Activated CD4-positive, alpha-beta T cell treated with anti-CD3 and anti-CD28 coated beads, Interleukin-10, Interleukin-2, amounts not matched to agents 100 ng/mL and 50 ng/mL, durations not matched to agents 16 hours and 8 hours (primary cell): ENCODE measurements at regions not wholly inside any gene's neighbourhood (a gene's known extent, or its start where the extent isn't known, plus 50 kb on each side); places are given as distances from the start of the nearest gene placed in this dataset.
"Not testable (repeated sequence)": the region's sequence is repeated elsewhere in the genome, so short reads cannot be mapped to it uniquely, and the experiment has no call there.

ENCODE experiments used
- DNase-seq: peaks from one replicate; pipeline ENCODE4 v3.0.0-alpha.2; 2020

DNA sequence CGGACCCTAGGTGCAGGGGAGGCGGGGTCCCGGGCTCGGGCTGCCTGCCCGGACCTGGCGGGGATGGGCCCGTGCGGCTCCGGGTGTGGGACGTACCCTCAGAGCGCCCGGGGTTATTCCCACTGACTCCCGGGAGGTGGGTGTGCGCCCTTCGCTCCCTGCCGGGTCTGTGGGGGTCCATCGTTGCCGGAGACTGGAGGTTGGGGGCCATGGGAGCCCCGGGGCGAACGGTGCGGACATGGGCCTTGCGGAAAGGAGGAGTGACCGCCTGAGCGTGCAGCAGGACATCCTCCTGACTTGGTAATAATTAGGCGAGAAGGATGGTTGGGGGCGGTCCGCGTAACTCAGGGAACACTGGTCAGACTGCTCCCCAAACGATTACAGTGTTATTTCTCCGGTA, 552.7 kb downstream of the TUBA3C start:
- not testable (repeated sequence) for DNase-seq

DNA sequence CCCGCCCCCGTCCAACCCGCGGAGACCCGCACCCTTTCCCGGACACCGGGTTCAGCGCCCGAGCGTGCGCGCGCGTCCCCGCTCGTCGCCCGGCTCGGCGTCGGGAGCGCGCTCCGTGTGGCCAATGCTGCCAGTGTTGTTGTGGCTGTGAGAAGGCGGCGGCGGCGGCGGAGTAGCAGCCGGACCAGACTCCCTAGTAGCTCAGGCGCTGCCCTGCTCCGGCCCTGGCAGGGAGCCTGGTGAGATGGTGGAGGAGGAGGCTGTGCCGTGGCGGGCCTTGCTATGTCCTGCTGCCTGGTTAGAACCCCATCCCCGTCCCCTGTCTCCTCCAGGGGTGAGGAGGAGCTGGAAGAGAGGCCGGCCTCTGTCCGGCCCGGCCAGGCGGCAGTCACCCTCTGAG, 553.2 kb downstream of the TUBA3C start:
- DNase-seq: no peak

DNA sequence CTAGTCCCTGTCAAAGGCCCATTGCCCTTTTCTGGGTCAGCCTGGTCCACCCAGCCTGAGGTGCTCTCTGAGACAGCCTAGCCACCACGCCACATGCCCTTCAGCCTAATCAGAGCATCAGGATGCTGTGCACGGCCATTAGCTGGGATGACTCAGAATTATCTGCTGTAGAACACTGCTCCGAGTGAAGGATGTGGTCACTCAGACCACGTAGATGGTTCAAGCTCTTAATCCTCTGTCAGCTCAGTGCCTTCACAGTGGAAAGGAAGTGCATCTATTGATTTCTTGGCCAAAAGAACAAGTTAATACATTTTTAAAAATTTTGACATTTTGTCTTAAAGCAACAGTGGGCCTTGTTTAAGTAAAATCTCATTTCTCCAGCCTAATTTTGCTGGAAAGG, 557.6 kb downstream of the TUBA3C start:
- DNase-seq: not testable (repeated sequence)

DNA sequence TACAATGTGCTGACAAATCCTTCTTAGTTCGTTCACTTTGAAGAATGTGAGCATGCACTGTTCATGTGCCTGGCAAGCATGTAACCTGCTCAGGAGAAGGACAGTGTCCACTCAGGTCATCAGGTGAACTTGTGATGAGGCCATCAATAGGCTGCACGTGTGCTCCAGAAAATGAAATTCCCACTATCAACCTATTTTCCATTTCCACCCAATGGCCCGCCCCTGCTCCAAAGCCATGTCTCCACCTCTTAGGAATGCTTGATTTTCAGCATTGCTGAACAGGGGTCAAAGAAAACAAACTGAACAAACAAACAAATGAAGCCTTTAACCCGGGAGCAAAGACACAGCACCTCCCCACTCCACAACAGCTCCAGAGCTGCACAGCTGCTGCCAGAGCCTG, 563.2 kb downstream of the TUBA3C start:
- DNase-seq: not testable (repeated sequence)

DNA sequence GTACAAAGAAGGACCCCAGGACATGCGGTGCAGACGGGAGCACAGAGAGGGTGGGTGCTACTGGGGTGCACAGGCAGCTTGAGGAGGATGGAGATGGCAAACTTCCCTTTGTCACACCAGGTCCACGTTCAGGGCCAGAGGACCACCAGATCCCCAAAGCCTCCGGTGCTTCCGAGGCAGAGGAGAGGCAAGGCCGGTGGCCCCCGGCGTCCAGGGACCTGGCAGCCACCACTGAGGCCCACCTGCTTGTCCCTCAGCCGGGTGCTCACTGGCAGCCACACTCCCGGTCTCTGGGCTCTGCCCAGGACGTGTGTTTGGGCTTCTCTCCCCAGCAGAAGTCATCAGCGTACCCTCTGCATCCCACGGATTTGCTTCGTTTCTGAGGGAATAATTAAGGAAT, 571.1 kb downstream of the TUBA3C start:
- DNase-seq: not testable (repeated sequence)

DNA sequence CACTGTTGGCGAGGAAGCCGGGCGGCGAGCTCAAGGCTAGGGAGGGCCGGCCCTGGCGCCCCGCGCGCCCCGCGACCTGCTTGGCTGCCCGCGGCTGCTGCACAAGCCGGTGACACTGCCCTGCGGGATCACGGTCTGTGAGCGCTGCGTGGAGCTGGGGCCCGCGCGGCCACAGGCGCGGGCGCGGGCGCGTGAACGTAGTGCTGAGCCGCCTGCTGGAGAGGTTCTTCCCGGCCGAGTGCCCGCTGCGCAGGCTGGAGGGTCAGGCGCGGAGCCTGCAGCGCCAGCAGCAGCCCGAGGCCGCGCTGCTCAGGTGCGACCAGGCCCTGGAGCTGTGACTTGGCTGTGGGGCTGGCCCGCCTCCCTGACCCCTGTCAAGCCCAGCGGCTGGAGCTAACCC, 572.3 kb downstream of the TUBA3C start:
- not testable (repeated sequence) for DNase-seq

DNA sequence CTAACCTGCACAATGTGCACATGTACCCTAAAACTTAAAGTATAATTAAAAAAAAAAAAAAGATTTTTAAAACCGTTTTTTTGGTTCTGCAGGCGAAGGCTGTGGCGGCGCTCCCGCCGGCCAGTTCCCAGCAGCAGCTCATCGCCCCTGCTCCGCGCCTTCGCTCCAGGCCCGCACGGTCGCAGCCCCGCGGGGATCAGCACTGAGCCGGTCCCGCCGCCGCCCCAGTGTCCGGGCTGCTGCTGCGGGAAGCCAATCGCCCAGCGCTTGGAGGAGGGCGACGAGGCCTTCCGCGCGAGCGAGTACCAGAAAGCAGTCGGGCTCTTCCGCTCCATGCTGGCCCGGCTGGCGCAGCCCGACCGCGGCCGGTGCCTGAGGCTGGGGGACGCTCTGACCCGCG, 572.8 kb downstream of the TUBA3C start:
- not testable (repeated sequence) for DNase-seq

DNA sequence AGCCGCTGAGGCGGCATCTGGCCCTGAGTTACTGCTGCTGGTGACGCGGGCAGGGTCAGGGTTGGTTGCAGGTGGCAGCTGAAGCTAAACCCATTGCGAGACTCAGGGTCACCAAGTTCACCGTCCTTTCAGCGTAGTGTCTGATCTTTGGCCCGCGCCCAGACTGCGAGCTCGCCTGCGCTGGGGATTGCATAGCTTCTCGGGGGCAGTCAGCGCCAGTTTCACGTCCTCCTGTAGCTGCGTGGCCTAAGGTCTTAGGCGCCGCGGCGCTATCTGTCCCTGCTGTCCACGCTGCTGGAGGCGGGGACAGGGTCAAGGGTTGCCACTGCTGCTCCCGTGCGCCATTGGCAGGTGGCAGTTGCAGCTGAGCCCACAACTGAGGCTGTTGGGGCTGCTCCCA, 581.3 kb downstream of the TUBA3C start:
- DNase-seq: not testable (repeated sequence)

DNA sequence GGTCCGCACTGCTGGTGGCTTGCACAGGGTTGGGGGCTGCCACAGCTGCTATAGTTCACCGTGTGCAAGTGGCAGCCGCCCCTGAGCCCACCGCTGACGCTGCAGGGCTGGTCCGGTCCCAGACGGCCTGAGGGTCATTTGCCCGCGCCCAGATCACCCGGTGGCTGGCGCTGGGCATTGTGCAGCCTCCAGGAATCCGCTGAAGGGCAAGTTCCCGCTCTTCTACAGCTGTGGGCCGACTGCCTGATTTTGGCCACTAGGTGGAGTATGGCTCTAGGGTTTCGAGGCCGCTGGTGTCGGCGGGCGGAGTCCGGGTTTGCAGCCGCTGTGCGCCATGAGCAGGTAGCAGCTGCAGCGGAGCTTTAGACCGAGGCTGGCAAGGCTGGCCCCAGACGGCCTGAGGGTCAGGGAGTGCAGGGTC, 581.8 kb downstream of the TUBA3C start:
- DNase-seq: peak; percentile 8

DNA sequence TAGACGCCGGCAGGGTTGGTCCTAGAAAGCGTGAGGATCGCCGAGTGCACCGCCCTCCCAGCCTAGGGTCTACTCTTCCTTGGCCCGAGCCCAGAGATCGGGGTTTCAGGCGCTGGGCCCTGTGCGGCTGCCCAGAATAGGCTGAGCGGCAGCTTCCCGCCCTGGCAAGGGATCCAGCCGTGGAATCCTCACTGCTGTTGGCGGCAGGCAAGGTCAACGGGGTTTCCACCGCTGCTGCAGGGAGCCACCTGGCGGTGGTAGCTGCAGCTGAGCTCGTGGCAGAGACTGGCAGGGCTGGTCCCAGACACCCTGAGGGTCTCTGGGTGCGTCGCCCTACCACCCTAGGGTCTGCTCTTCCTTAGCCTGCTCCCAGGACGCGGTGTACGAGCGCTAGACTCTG, 583.1 kb downstream of the TUBA3C start:
- not testable (repeated sequence) for DNase-seq

DNA sequence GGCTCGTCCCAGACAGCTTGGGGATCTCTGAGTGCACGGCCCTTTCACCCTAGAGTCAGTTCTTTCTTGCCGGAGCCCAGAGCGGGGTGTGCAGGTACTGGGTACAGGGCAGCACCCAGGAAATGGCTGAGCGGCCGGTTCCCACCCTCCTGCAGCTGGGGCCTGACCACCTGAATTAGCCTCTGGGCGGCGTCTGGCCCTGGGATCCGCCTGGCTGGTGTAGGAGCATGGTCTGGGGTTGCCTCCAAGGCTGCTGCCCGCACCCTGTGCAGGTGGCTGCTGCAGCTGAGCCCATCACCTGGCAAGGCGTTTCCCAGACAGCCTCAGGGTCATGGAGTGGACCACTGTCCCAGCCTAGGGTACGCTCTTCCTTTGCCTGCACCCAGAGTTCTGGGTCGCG, 583.7 kb downstream of the TUBA3C start:
- not testable (repeated sequence) for DNase-seq

DNA sequence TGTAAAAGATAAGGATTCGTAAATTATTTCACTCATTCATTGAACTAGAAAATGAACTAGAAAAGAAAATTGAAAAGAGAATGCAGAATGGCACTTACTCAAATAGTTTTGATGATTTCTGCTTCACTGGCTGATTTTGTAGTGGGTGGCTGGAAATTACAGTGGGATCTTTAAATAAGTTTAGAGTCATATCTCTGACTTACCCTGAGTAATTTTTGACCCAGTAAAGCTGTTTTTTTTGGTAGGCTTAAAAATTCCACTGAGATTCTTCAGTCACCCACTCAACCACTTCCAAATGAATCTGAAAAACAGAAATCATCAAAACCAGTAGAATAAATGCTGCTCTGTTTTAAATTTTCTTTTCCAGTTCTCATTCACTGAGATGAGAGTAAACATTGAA, 604.5 kb downstream of the TUBA3C start:
- DNase-seq: not testable (repeated sequence)

DNA sequence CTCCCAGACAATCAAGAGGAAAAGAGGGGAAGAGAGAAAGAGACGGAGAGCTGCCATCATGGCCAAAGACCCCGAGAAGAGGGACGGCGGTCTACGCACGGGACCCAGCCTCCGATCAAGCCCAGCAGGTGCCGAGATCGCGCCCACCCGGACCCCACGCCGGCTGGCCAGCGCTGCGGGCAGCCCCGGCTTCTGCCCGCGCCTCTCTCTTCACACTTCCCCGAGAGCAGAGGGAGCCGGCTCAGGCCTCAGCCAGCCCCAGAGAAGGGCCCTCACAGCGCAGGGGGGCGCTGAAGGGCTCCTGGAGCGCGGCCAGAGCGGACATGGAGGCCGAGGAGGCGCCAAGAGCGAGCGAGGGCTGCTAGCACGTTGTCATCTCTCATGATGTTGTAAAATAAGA, 613.7 kb downstream of the TUBA3C start:
- not testable (repeated sequence) for DNase-seq
